Liver (tissue), 8 donors: ENCODE measurements at regions not wholly inside any gene's neighbourhood (a gene's known extent, or its start where the extent isn't known, plus 50 kb on each side); places are given as distances from the start of the nearest gene placed in this dataset.

Experiments
- DNase-seq: peaks from one replicate; pipeline ENCODE4 v3.0.0-alpha.2; 2017; ENCODE audit warnings: low spot score
- H3K27ac ChIP-seq, 2 donors: one replicate each; pipeline ENCODE4 v1.7.0; 2013; ENCODE audit warnings: inconsistent platforms in 2 of 2, low read length in 2 of 2, control low read depth in 1 of 2, low read depth in 1 of 2, mild to moderate bottlenecking in 1 of 2
- H3K27me3 ChIP-seq, 4 donors: one replicate each; pipeline versions ENCODE4 v1.6.1 to v1.7.0; 2013; ENCODE audit warnings: low read length in 3 of 4, inconsistent platforms in 1 of 4, mild to moderate bottlenecking in 1 of 4, moderate library complexity in 1 of 4; ENCODE audit not compliant: control insufficient read depth in 4 of 4, insufficient read depth in 4 of 4
- H3K36me3 ChIP-seq, 4 donors: one replicate each; pipeline versions ENCODE4 v1.6.1 to v1.7.0; 2013; ENCODE audit warnings: low read length in 3 of 4, mild to moderate bottlenecking in 3 of 4, low read depth in 1 of 4, moderate library complexity in 1 of 4; ENCODE audit not compliant: control insufficient read depth in 4 of 4, insufficient read depth in 3 of 4
- H3K4me1 ChIP-seq, 4 donors: one replicate each; pipeline versions ENCODE4 v1.6.1 to v1.7.0; 2013; ENCODE audit warnings: low read length in 3 of 4, mild to moderate bottlenecking in 3 of 4, moderate library complexity in 1 of 4; ENCODE audit not compliant: control insufficient read depth in 4 of 4, insufficient read depth in 4 of 4
- H3K4me3 ChIP-seq, 3 donors: one replicate each; pipeline versions ENCODE4 v1.6.1 to v1.7.0; 2013; ENCODE audit warnings: low read length in 3 of 3, control low read depth in 1 of 3, low read depth in 1 of 3, mild to moderate bottlenecking in 1 of 3
- H3K9ac ChIP-seq, 2 donors: one replicate each; pipeline ENCODE4 v1.7.0; 2013; ENCODE audit warnings: low read length in 2 of 2, mild to moderate bottlenecking in 2 of 2, moderate library complexity in 2 of 2, control low read depth in 1 of 2, low read depth in 1 of 2
- H3K9me3 ChIP-seq, 4 donors: one replicate each; pipeline versions ENCODE4 v1.6.1 to v1.7.0; 2013; ENCODE audit warnings: low read length in 3 of 4; ENCODE audit not compliant: control insufficient read depth in 4 of 4
- HNF4A ChIP-seq, 2 donors: conservative IDR thresholded peaks; 2 replicates each; pipeline ENCODE4 v1.6.1; 2016; ENCODE audit warnings: antibody characterized with exemption in 2 of 2, mild to moderate bottlenecking in 2 of 2
- HNF4G ChIP-seq: IDR thresholded peaks from 2 replicates; pipeline ENCODE4 v1.6.1; 2016; ENCODE audit warnings: antibody characterized with exemption
- JUND ChIP-seq, 2 donors: IDR thresholded peaks; 2 replicates each; pipeline ENCODE4 v1.6.1; 2016; ENCODE audit warnings: antibody characterized with exemption in 2 of 2
- NR2F2 ChIP-seq: IDR thresholded peaks from 2 replicates; pipeline ENCODE4 v1.6.1; 2016; ENCODE audit warnings: antibody characterized with exemption
- RAD21 ChIP-seq, 2 donors: IDR thresholded peaks; 2 replicates each; pipeline ENCODE4 v1.6.1; 2016; ENCODE audit warnings: antibody characterized with exemption in 2 of 2, mild to moderate bottlenecking in 2 of 2
- SP1 ChIP-seq: IDR thresholded peaks from 2 replicates; pipeline ENCODE4 v1.6.1; 2018; ENCODE audit warnings: antibody characterized with exemption, mild to moderate bottlenecking
- TAF1 ChIP-seq: conservative IDR thresholded peaks from 2 replicates; pipeline ENCODE4 v1.6.1; 2016; ENCODE audit warnings: antibody characterized with exemption, mild to moderate bottlenecking
- WGBS: extraction: QIAGEN DNeasy Blood & Tissue Kit; methylation state at CpG from one replicate; pipeline ENCODE4 v1.1.7; 2013; 5-methylcytosine and 5-hydroxymethylcytosine counted together
- TF ChIP-seq, protein P1 (sequence below): IDR thresholded peaks from 2 replicates; pipeline ENCODE4 v1.6.1; 2016; ENCODE audit warnings: antibody characterized with exemption
- TF ChIP-seq, protein P2 (sequence below): IDR thresholded peaks from 2 replicates; pipeline ENCODE4 v1.6.1; 2016; ENCODE audit warnings: antibody characterized with exemption
- TF ChIP-seq, protein P3 (sequence below): fragments of 150-350 bp; IDR thresholded peaks from 2 replicates; pipeline ENCODE4 v1.5.1; 2017; ENCODE audit warnings: improper control_type of control experiment, low read depth, low read length; ENCODE audit not compliant: missing input control
- donor health status: healthy.
- donor health status: healthy.
- donor health status: healthy.
- donor health status: healthy.
- donor health status: healthy.

DNA sequence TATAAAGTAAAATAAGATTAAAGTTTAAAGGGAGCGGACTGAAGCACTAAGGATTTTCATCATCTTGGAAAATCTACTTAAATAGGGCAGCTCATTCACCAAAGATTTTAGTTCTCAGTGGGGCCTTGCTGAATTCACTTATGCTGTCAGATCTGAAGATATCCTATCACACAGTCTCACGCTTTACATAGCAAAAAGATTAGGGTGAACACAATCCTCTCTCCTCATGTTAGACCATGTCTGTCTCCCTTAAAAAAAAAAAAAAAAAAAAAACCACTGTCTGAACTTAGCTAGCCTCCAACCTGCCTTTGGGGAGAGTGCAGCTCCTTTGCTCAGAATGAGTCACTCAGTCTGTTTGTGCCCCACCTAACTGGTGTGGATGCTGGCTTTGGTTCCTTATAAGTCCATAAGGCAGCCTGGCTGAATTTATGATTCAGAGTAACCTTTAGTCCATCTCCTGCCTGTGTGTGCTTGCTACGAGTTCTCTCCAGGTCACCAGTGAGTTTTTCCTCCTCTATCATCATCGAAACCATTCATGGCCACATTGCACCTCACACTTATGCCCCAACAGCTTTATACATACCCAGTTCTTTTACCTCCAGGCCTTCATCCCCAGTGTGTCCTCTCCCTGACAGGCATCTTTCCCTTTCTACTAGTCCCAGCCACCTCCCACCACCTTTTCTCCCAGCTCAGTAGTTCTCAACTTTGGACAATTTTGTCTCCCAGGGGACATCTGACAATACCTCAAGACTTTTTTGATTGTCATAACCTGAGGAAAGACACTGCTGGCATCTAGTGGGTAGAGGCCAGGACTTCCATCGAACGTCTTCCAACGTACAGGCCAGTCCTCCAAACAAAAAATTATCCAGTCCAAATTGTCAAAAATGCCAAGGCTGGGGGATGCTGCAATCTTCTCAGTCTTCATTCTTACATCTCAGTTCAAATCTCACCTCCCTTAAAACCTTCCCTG lies 220.7 kb upstream of the EMCN start:
- H3K4me1 ChIP-seq, result no peaks in the 10 kb centered on the region
- no peaks in the 10 kb centered on the region for H3K27me3 ChIP-seq
- no peaks in the 10 kb centered on the region for H3K36me3 ChIP-seq
- 71% methylated on average over 7 of the region's 7 CpGs for WGBS
- peaks cover 0 to 11% (median 0%) of the 10 kb centered on the region in 4 donors for H3K9me3 ChIP-seq
- H3K9ac ChIP-seq, result no peak overlapping the region
- H3K4me3 ChIP-seq, result no peak overlapping the region
- no peak for DNase-seq
- TF ChIP-seq, protein P1, sequence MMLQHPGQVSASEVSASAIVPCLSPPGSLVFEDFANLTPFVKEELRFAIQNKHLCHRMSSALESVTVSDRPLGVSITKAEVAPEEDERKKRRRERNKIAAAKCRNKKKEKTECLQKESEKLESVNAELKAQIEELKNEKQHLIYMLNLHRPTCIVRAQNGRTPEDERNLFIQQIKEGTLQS, result no peak
- TF ChIP-seq, protein P2, sequence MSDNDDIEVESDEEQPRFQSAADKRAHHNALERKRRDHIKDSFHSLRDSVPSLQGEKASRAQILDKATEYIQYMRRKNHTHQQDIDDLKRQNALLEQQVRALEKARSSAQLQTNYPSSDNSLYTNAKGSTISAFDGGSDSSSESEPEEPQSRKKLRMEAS, result no peak
- TF ChIP-seq, protein P3, sequence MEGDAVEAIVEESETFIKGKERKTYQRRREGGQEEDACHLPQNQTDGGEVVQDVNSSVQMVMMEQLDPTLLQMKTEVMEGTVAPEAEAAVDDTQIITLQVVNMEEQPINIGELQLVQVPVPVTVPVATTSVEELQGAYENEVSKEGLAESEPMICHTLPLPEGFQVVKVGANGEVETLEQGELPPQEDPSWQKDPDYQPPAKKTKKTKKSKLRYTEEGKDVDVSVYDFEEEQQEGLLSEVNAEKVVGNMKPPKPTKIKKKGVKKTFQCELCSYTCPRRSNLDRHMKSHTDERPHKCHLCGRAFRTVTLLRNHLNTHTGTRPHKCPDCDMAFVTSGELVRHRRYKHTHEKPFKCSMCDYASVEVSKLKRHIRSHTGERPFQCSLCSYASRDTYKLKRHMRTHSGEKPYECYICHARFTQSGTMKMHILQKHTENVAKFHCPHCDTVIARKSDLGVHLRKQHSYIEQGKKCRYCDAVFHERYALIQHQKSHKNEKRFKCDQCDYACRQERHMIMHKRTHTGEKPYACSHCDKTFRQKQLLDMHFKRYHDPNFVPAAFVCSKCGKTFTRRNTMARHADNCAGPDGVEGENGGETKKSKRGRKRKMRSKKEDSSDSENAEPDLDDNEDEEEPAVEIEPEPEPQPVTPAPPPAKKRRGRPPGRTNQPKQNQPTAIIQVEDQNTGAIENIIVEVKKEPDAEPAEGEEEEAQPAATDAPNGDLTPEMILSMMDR, result no peak
- TF ChIP-seq TAF1, result no peak
- no peak for TF ChIP-seq NR2F2
- TF ChIP-seq HNF4G, result no peak
- H3K27ac ChIP-seq, result no peak overlapping the region

DNA sequence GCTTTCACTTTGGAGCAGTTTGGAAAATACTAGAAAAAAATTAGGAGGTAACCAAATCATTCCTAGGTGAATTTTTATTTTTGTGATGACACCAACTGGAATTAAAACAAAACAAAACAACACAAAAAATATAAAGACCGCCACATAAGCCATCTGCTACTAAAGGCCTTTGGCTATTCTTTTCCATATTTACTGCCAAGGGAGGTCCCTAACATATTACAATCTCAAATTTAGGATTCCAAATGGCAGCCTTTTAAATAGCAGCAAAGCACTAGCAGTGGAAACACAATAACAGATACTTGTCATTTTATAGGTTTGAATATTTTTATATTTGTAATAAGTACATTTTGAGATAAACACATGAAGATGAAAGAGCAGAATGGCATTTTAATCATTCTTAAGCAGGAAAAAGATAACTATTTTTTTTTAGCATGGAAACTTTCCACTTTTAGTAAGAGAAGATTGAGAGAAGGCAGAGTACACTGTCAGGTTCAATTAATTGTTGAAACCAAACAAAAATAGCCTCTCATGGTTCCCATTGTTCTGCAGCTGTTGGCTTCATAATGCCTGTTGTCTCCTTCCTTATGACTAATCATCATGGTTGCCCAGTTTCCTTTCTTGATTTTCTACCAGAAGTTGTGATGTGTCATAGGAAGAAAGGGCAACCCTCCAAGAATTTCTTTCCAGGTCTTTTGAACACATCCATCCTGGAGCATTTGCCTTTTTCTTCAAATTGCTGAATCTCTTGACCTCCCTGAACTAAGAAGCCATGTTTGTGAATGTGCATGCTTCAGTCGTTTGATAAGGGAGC lies 219.0 kb upstream of the EMCN start:
- 54% methylated on average over 2 of the region's 2 CpGs for WGBS
- H3K9ac ChIP-seq, result no peak overlapping the region
- no peaks in the 10 kb centered on the region for H3K27me3 ChIP-seq
- TF ChIP-seq TAF1 (no peak), RAD21 (IDR thresholded peaks at IDR 0.05) (peak in 1 of 2 donors; percentile 6), SP1 (no peak), HNF4A (conservative IDR thresholded peaks at IDR 0.05) (no peak), NR2F2 (peak; percentile 88), JUND (IDR thresholded peaks at IDR 0.05) (peak in 1 of 2 donors; percentile 35)
- TF ChIP-seq, protein P3, result no peak
- no peak overlapping the region for H3K27ac ChIP-seq
- H3K4me3 ChIP-seq, result no peak overlapping the region
- H3K4me1 ChIP-seq, result no peaks in the 10 kb centered on the region
- H3K36me3 ChIP-seq, result no peaks in the 10 kb centered on the region
- no peak for DNase-seq
- peaks cover 0 to 11% (median 0%) of the 10 kb centered on the region in 4 donors for H3K9me3 ChIP-seq
